Astrocyte (in vitro differentiated cells and primary cell): ENCODE measurements at regions not wholly inside any gene's neighbourhood (a gene's known extent, or its start where the extent isn't known, plus 50 kb on each side); places are given as distances from the start of the nearest gene placed in this dataset.

Experiments used
- DNase-seq: peaks from one replicate; pipeline ENCODE4 v3.0.0-alpha.2; 2010; ENCODE audit warnings: low read depth
- FAIRE-seq: peaks from 2 replicates; lab custom pipeline; 2011; peaks lifted over from hg19 to GRCh38; lab: Jason Lieb, UNC
- H2AFZ ChIP-seq: 2 replicates; pipeline ENCODE4 v1.6.0; 2012; ENCODE audit warnings: low read depth, low read length, inconsistent platforms
- H3K27ac ChIP-seq: 2 replicates; pipeline ENCODE4 v1.5.1; 2011; ENCODE audit warnings: low read depth, low read length, inconsistent platforms
- H3K27me3 ChIP-seq: 2 replicates; pipeline ENCODE4 v1.6.0; 2011; ENCODE audit warnings: low read length, inconsistent platforms; ENCODE audit not compliant: insufficient read depth
- H3K36me3 ChIP-seq: 2 replicates; pipeline ENCODE4 v1.5.1; 2011; ENCODE audit warnings: low read length, inconsistent platforms; ENCODE audit not compliant: insufficient read depth
- H3K4me1 ChIP-seq: 2 replicates; pipeline ENCODE4 v1.5.1; 2011; ENCODE audit warnings: low read length, inconsistent platforms; ENCODE audit not compliant: insufficient read depth
- H3K4me2 ChIP-seq: 2 replicates; pipeline ENCODE4 v1.6.0; 2012; ENCODE audit warnings: low read length, inconsistent platforms
- H3K4me3 ChIP-seq: 2 replicates; pipeline ENCODE4 v1.5.1; 2011; ENCODE audit warnings: low read depth, mild to moderate bottlenecking, low read length, inconsistent platforms; ENCODE audit not compliant: insufficient read depth
- H3K79me2 ChIP-seq: 2 replicates; pipeline ENCODE4 v1.6.0; 2012; ENCODE audit warnings: mild to moderate bottlenecking, low read length, inconsistent platforms; ENCODE audit not compliant: insufficient read depth
- H3K9ac ChIP-seq: 2 replicates; pipeline ENCODE4 v1.6.0; 2012; ENCODE audit warnings: mild to moderate bottlenecking, low read length, inconsistent platforms
- H3K9me3 ChIP-seq: 2 replicates; pipeline ENCODE4 v1.5.1; 2012; ENCODE audit warnings: low read depth, mild to moderate bottlenecking, low read length, inconsistent platforms; ENCODE audit not compliant: insufficient read depth
- H4K20me1 ChIP-seq: 2 replicates; pipeline ENCODE4 v1.6.0; 2012; ENCODE audit warnings: low read length, inconsistent platforms; ENCODE audit not compliant: insufficient read depth
- H3K27ac Mint-ChIP-seq: one replicate; pipeline ENCODE4 v1.8.0; 2021; ENCODE audit warnings: mild to moderate bottlenecking, mixed read lengths; ENCODE audit not compliant: unreplicated experiment
- H3K27me3 Mint-ChIP-seq: one replicate; pipeline ENCODE4 v1.8.0; 2021; ENCODE audit warnings: low read depth, mixed read lengths; ENCODE audit not compliant: unreplicated experiment
- H3K36me3 Mint-ChIP-seq: one replicate; pipeline ENCODE4 v1.8.0; 2021; ENCODE audit warnings: low read depth, mixed read lengths; ENCODE audit not compliant: unreplicated experiment
- H3K4me1 Mint-ChIP-seq: one replicate; pipeline ENCODE4 v1.8.0; 2021; ENCODE audit warnings: low read depth, mixed read lengths; ENCODE audit not compliant: unreplicated experiment
- H3K4me3 Mint-ChIP-seq: one replicate; pipeline ENCODE4 v1.8.0; 2021; ENCODE audit warnings: mild to moderate bottlenecking, moderate library complexity, mixed read lengths; ENCODE audit not compliant: unreplicated experiment
- H3K9me3 Mint-ChIP-seq: one replicate; pipeline ENCODE4 v1.8.0; 2021; ENCODE audit warnings: mild to moderate bottlenecking, mixed read lengths; ENCODE audit not compliant: unreplicated experiment
- CTCF ChIP-seq: IDR thresholded peaks from 2 replicates; pipeline ENCODE4 v1.5.1; 2011; ENCODE audit warnings: low read depth, mild to moderate bottlenecking, inconsistent platforms, low read length, moderate library complexity; ENCODE audit not compliant: insufficient read depth
- EZH2 ChIP-seq: IDR thresholded peaks from 2 replicates; pipeline ENCODE4 v1.6.1; 2012; ENCODE audit warnings: mild to moderate bottlenecking, low read length, inconsistent platforms; ENCODE audit not compliant: insufficient read depth

GRCh38 chr12:67442896-67443295 lies 173.7 kb downstream of the CAND1 start:
- Histone ChIP-seq H3K4me3 (no peak overlapping the region), H3K9ac (no peak overlapping the region), H3K4me2 (no peak overlapping the region), H3K9me3 (no peaks in the 10 kb centered on the region), H3K4me1 (peaks cover 8% of the 10 kb centered on the region), H4K20me1 (no peaks in the 10 kb centered on the region), H3K36me3 (no peaks in the 10 kb centered on the region), H3K79me2 (no peaks in the 10 kb centered on the region), H3K27ac (no peak overlapping the region), H2AFZ (no peak overlapping the region), H3K27me3 (no peaks in the 10 kb centered on the region)
- no peaks in the 10 kb centered on the region for H3K36me3 Mint-ChIP-seq
- no peak overlapping the region for H3K4me3 Mint-ChIP-seq
- no peak for FAIRE-seq
- H3K27ac Mint-ChIP-seq, result no peak overlapping the region
- no peaks in the 10 kb centered on the region for H3K27me3 Mint-ChIP-seq
- no peak for DNase-seq
- TF ChIP-seq CTCF (no peak), EZH2 (no peak)
- H3K9me3 Mint-ChIP-seq, result peaks cover 1% of the 10 kb centered on the region
- H3K4me1 Mint-ChIP-seq, result peaks cover 14% of the 10 kb centered on the region

- Mint-ChIP-seq H3K36me3 (no peaks in the 10 kb centered on the region), H3K4me1 (peaks cover 14% of the 10 kb centered on the region), H3K27me3 (no peaks in the 10 kb centered on the region), H3K9me3 (peaks cover 1% of the 10 kb centered on the region), H3K4me3 (no peak overlapping the region), H3K27ac (no peak overlapping the region)
- Histone ChIP-seq H3K4me3 (no peak overlapping the region), H2AFZ (no peak overlapping the region), H3K9me3 (no peaks in the 10 kb centered on the region), H3K9ac (no peak overlapping the region), H3K79me2 (no peaks in the 10 kb centered on the region), H3K4me2 (no peak overlapping the region), H4K20me1 (no peaks in the 10 kb centered on the region), H3K36me3 (no peaks in the 10 kb centered on the region), H3K27ac (no peak overlapping the region), H3K4me1 (peaks cover 8% of the 10 kb centered on the region), H3K27me3 (no peaks in the 10 kb centered on the region)
- FAIRE-seq, result no peak
- no peak for TF ChIP-seq CTCF
- no peak for TF ChIP-seq EZH2
- no peak for DNase-seq
These were observed 175.4 kb downstream of the CAND1 start for GRCh38 chr12:67444542-67444941.

GRCh38 chr12:67446716-67447115 lies 177.6 kb downstream of the CAND1 start:
- Histone ChIP-seq H3K4me2 (no peak overlapping the region), H3K27ac (no peak overlapping the region), H3K4me3 (no peak overlapping the region), H3K4me1 (peaks cover 8% of the 10 kb centered on the region), H3K9ac (no peak overlapping the region), H3K27me3 (no peaks in the 10 kb centered on the region), H4K20me1 (no peaks in the 10 kb centered on the region), H2AFZ (no peak overlapping the region), H3K36me3 (no peaks in the 10 kb centered on the region), H3K79me2 (no peaks in the 10 kb centered on the region), H3K9me3 (no peaks in the 10 kb centered on the region)
- no peak for DNase-seq
- no peaks in the 10 kb centered on the region for H3K27me3 Mint-ChIP-seq
- TF ChIP-seq EZH2 (no peak), CTCF (no peak)
- no peak overlapping the region for H3K27ac Mint-ChIP-seq
- H3K4me1 Mint-ChIP-seq, result peaks cover 11% of the 10 kb centered on the region
- no peaks in the 10 kb centered on the region for H3K9me3 Mint-ChIP-seq
- no peak for FAIRE-seq
- H3K4me3 Mint-ChIP-seq, result no peak overlapping the region
- H3K36me3 Mint-ChIP-seq, result no peaks in the 10 kb centered on the region
